SJCRH30 (cell line): ENCODE measurements at regions not wholly inside any gene's neighbourhood (a gene's known extent, or its start where the extent isn't known, plus 50 kb on each side); places are given as distances from the start of the nearest gene placed in this dataset.

Source experiments
- DNase-seq, 2 experiments: peaks; one replicate each; pipeline ENCODE4 v3.0.0-alpha.2; 2015 to 2020
- H3K27ac ChIP-seq: fragments of 250-450 bp; sonication (Bioruptor Pico); 2 replicates; pipeline ENCODE4 v1.5.1; 2020; ENCODE audit warnings: mild to moderate bottlenecking, moderate library complexity
- H3K27me3 ChIP-seq: fragments of 250-450 bp; sonication (Bioruptor Pico); 2 replicates; pipeline ENCODE4 v1.5.1; 2020; ENCODE audit warnings: mild to moderate bottlenecking, moderate library complexity
- H3K36me3 ChIP-seq: fragments of 250-450 bp; sonication (Bioruptor Pico); 2 replicates; pipeline ENCODE4 v1.5.1; 2020; ENCODE audit warnings: mild to moderate bottlenecking, moderate library complexity
- H3K4me1 ChIP-seq: fragments of 250-450 bp; sonication (Bioruptor Pico); 2 replicates; pipeline ENCODE4 v1.5.1; 2020; ENCODE audit warnings: mild to moderate bottlenecking, moderate library complexity
- H3K4me3 ChIP-seq: fragments of 250-450 bp; sonication (Bioruptor Pico); 2 replicates; pipeline ENCODE4 v1.5.1; 2020; ENCODE audit warnings: mild to moderate bottlenecking, moderate library complexity
- H3K9me3 ChIP-seq: fragments of 250-450 bp; sonication (Bioruptor Pico); replicated peaks from 2 replicates; pipeline ENCODE4 v1.5.1; 2020; ENCODE audit warnings: mild to moderate bottlenecking, moderate library complexity

- Histone ChIP-seq H3K4me3 (no peak overlapping the region), H3K4me1 (no peaks in the 10 kb centered on the region), H3K9me3 (no peaks in the 10 kb centered on the region), H3K27me3 (no peaks in the 10 kb centered on the region), H3K36me3 (no peaks in the 10 kb centered on the region), H3K27ac (no peak overlapping the region)
- no peak for DNase-seq
Measured at GRCh38 chr5:3542769-3543168, 52.9 kb upstream of the IRX1 start.

- Histone ChIP-seq H3K27me3 (no peaks in the 10 kb centered on the region), H3K9me3 (no peaks in the 10 kb centered on the region), H3K4me1 (no peaks in the 10 kb centered on the region), H3K4me3 (no peak overlapping the region), H3K27ac (no peak overlapping the region), H3K36me3 (no peaks in the 10 kb centered on the region)
- DNase-seq: peak; percentile 7 to 8
Measured at GRCh38 chr5:3542158-3542557, 53.5 kb upstream of the IRX1 start.

DNA sequence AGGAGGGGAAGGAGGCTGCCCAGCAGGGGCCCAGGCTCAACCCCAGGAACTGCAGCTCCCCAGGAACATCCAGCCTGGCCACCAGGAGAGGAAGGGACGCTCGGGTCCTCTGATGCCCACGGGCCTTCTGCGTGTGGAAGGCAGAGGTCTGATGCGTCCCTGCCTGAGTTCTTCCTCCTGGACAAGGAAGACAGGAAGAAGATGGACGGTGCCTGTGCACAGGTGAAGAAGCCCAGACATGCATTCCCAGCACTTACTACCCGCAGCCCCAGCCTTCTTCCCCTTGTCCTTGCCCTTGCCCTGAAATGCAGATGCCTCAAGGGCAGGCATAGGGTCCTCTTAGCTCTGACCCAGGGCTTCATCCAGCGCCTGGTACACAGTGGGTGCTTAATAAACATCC is 56.7 kb upstream of the IRX1 start:
- Histone ChIP-seq H3K4me3 (no peak overlapping the region), H3K4me1 (no peaks in the 10 kb centered on the region), H3K36me3 (no peaks in the 10 kb centered on the region), H3K9me3 (no peaks in the 10 kb centered on the region), H3K27me3 (no peaks in the 10 kb centered on the region), H3K27ac (no peak overlapping the region)
- no peak for DNase-seq

- Histone ChIP-seq H3K9me3 (no peaks in the 10 kb centered on the region), H3K4me1 (no peaks in the 10 kb centered on the region), H3K36me3 (no peaks in the 10 kb centered on the region), H3K27me3 (no peaks in the 10 kb centered on the region), H3K27ac (no peak overlapping the region), H3K4me3 (no peak overlapping the region)
- no peak for DNase-seq
Measured at GRCh38 chr5:3537942-3538341, 57.7 kb upstream of the IRX1 start.

GRCh38 chr5:3535414-3536211 is 60.0 kb upstream of the IRX1 start:
- no peak overlapping the region for H3K4me3 ChIP-seq
- H3K9me3 ChIP-seq: no peaks in the 10 kb centered on the region
- H3K36me3 ChIP-seq: no peaks in the 10 kb centered on the region
- no peaks in the 10 kb centered on the region for H3K27me3 ChIP-seq
- no peak for DNase-seq
- H3K27ac ChIP-seq: no peak overlapping the region
- H3K4me1 ChIP-seq: no peaks in the 10 kb centered on the region

GRCh38 chr5:3534997-3535396 is 60.6 kb upstream of the IRX1 start:
- H3K36me3 ChIP-seq: no peaks in the 10 kb centered on the region
- no peaks in the 10 kb centered on the region for H3K27me3 ChIP-seq
- no peak for DNase-seq
- no peaks in the 10 kb centered on the region for H3K4me1 ChIP-seq
- H3K27ac ChIP-seq: no peak overlapping the region
- no peak overlapping the region for H3K4me3 ChIP-seq
- no peaks in the 10 kb centered on the region for H3K9me3 ChIP-seq

- Histone ChIP-seq H3K9me3 (no peaks in the 10 kb centered on the region), H3K27me3 (no peaks in the 10 kb centered on the region), H3K4me3 (no peak overlapping the region), H3K36me3 (no peaks in the 10 kb centered on the region), H3K4me1 (no peaks in the 10 kb centered on the region), H3K27ac (no peak overlapping the region)
- DNase-seq: no peak
Measured at GRCh38 chr5:3531320-3531986, 64.2 kb upstream of the IRX1 start.

DNA sequence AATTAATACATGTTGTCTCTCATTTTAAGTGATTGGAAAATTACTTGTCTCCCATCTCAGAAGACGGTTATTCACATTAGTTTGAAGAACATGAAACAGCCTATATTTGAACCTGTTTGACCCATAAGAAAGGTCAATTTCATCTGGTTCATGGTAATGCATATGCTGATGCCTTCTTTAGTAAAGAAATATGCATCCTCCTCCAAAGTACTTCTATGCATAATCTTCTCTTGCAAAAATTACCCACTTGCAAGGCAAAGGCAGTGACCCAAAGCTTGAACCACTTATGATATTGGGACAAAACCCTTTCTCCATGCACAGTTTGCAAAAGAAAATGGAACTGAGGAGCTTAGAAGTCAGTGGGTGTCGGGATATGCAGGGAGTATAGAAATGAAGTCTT is 65.4 kb upstream of the IRX1 start:
- Histone ChIP-seq H3K4me1 (no peaks in the 10 kb centered on the region), H3K27me3 (no peaks in the 10 kb centered on the region), H3K4me3 (no peak overlapping the region), H3K36me3 (no peaks in the 10 kb centered on the region), H3K9me3 (no peaks in the 10 kb centered on the region), H3K27ac (no peak overlapping the region)
- no peak for DNase-seq

- Histone ChIP-seq H3K4me3 (no peak overlapping the region), H3K4me1 (no peaks in the 10 kb centered on the region), H3K27ac (no peak overlapping the region), H3K36me3 (no peaks in the 10 kb centered on the region), H3K27me3 (no peaks in the 10 kb centered on the region), H3K9me3 (no peaks in the 10 kb centered on the region)
- DNase-seq: no peak
Measured at GRCh38 chr5:3526551-3527185, 69.0 kb upstream of the IRX1 start.

DNA sequence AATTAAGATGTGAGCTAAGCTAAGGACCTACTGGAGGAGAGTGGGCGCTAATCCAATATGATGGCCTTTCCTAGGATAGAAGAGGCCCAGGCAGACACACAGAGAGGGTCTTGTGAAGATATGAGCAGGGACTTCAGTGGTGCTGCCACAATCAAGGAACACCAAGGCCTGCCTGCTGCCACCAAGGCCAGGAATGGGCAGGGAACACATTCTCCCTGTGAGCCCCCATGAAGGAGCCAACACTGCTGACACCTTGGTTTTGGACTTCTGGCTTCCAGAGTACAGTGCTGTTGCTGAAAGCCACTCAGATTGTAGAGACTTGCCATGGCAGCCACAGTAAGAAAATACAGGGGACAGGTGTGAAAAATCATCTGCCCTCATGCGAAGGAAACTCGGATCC is 73.1 kb upstream of the IRX1 start:
- no peaks in the 10 kb centered on the region for H3K36me3 ChIP-seq
- H3K27ac ChIP-seq: no peak overlapping the region
- no peaks in the 10 kb centered on the region for H3K4me1 ChIP-seq
- H3K27me3 ChIP-seq: no peaks in the 10 kb centered on the region
- no peaks in the 10 kb centered on the region for H3K9me3 ChIP-seq
- H3K4me3 ChIP-seq: no peak overlapping the region
- no peak for DNase-seq

DNA sequence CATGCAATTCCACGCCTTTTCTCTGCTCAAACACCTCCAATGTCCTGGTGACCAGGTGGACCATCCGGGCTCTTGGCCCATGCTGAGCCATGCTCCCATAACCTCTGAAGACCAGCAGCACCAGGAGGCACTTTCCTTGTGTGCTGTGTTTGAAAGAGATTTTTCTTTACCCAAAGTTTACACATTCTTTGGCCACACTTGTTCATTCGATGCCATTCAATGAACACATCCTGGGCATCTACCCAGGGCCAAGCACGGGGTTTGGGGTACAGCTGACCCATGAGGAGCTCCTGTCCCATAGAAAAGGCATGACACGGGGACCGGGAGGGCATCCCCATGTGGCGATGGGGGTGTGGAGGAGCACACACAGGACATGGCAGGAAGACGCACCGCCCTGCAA is 77.1 kb upstream of the IRX1 start:
- H3K4me1 ChIP-seq: no peaks in the 10 kb centered on the region
- no peaks in the 10 kb centered on the region for H3K27me3 ChIP-seq
- no peak overlapping the region for H3K27ac ChIP-seq
- H3K36me3 ChIP-seq: no peaks in the 10 kb centered on the region
- no peaks in the 10 kb centered on the region for H3K9me3 ChIP-seq
- no peak overlapping the region for H3K4me3 ChIP-seq
- no peak for DNase-seq

- H3K9me3 ChIP-seq: no peaks in the 10 kb centered on the region
- no peak for DNase-seq
Measured at GRCh38 chr5:3518051-3518450, 77.6 kb upstream of the IRX1 start.

GRCh38 chr5:3517348-3517747 is 78.3 kb upstream of the IRX1 start:
- Histone ChIP-seq H3K27ac (no peak overlapping the region), H3K4me1 (no peaks in the 10 kb centered on the region), H3K27me3 (no peaks in the 10 kb centered on the region), H3K9me3 (no peaks in the 10 kb centered on the region), H3K36me3 (no peaks in the 10 kb centered on the region), H3K4me3 (no peak overlapping the region)
- no peak for DNase-seq

More at GRCh38 chr5:3518051-3518450, 77.6 kb upstream of the IRX1 start:
- Histone ChIP-seq H3K27me3 (no peaks in the 10 kb centered on the region), H3K4me3 (no peak overlapping the region), H3K36me3 (no peaks in the 10 kb centered on the region), H3K4me1 (no peaks in the 10 kb centered on the region), H3K27ac (no peak overlapping the region)

DNA sequence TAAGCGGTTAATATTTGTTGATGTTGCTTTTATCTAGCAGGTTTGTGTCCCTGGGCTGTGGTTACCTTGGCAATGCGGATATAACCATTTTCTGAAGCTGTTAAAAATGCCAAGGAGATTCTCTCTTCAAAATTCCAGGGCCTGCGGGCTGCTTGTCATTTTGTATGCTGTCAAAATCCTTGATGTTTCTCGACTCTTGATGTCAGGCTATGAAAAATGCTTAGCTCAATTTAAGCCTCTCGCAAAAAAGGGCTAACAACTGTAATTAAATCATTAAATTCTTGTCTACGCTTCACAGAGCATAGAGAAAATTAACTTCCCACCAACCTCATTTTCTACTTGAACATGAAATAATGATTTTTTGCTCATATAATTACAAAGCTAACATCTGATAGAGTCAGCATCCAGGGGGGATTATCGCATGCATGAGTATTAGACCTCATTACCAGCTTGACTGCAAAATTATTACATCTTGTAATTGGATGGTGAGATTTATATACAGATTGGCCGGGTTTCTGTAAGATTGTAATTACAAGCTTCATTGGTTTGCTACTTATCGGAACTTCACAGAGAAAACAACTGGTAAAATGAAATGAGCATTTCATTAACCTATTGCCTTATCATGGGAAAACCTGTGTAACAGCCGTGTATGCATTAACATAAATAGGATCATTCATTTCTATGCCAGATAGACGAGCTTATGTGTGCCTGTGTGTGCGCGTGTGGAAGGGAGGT is 83.1 kb upstream of the IRX1 start:
- Histone ChIP-seq H3K36me3 (no peaks in the 10 kb centered on the region), H3K27me3 (no peaks in the 10 kb centered on the region), H3K4me1 (no peaks in the 10 kb centered on the region), H3K27ac (no peak overlapping the region), H3K4me3 (no peak overlapping the region), H3K9me3 (no peaks in the 10 kb centered on the region)
- DNase-seq: no peak

GRCh38 chr5:3511934-3512333 is 83.7 kb upstream of the IRX1 start:
- Histone ChIP-seq H3K36me3 (no peaks in the 10 kb centered on the region), H3K4me3 (no peak overlapping the region), H3K27me3 (no peaks in the 10 kb centered on the region), H3K27ac (no peak overlapping the region), H3K9me3 (no peaks in the 10 kb centered on the region), H3K4me1 (no peaks in the 10 kb centered on the region)
- DNase-seq: no peak
